NCI-H2107 treated with DMSO at 0.1 percent for 48 hours (cell line): ENCODE measurements at regions not wholly inside any gene's neighbourhood (a gene's known extent, or its start where the extent isn't known, plus 50 kb on each side); places are given as distances from the start of the nearest gene placed in this dataset.

Source experiments
- DNase-seq: peaks from one replicate; lab custom pipeline; 2025; ENCODE audit not compliant: unreplicated experiment; lab: John Stamatoyannopoulos, UW

DNA sequence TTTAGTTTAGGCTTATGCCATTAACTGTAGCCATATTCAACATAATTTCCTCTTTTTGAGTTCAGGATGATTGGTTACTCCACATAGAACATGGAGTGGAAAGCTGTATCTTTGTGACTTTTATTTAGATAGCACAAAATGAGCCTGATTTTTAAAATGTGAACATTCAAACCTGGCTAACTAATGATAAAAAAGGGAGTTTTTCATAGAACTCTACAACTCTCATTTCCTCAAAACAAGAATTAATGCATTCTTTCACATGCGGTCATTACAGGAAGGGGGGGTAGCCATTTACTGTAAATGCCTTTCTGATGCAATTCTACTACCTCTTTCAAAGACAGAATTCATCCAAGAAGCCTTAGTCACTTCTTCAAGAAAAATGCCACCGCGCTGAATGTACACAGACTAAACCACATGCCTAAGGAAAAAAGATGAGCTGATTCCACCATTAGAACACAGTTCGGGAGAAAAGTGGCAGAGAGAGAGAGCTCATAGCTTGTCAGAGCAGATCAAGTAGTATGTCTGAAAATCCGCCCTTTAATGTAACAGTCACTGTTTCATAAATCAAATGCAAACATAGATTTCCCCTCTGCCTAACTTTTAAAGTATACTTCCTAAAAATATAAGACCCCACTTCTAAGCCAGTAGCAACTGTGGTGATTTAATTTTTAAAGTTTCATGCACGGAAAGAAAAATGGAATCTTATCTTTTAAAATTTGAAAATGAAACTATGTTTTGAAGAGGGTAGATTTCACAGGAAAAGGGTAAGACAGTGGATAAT is 226.4 kb upstream of the KLF14 start:
- DNase-seq: no peak

DNA sequence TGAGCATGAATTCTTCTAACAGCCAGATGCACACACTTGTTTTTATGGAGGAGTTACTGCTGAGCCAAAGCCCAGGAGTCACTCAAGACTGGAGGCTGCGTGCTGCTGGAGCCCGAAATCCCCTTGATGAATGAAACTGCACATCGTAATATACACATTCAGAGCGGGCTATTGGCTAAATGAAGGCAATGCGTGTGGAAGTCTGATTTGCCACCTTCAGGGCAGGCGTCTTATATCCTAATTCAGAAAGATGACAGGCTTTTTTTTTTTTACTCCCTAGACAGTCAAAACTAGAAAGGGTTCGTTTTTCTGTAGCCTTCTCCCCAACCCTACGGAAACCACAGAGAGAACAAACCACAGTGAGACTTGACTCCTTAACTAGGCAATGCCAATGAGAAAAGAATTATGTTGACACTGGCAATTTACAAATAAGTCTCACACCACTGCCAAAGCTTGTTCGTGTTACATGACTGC is 227.2 kb upstream of the KLF14 start:
- no peak for DNase-seq

DNA sequence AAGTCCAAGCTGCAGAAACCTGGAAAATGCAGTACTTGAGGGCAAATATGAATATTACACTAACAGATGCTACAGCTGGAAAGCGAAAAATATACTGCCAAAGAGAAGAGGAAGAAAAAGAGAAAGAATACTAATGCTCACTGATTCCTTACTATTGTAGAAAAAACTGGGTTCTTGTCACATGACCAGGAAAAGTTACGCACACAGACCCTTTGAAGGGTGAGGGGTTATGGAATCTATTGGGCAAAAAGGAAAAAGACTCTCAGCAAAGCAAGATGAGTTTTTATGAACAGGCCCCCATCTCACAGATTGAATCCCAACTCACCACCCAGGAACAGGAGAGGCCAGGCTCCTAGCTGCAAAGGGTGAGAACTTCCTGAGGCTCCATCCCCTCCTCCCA is 228.1 kb upstream of the KLF14 start:
- no peak for DNase-seq

DNA sequence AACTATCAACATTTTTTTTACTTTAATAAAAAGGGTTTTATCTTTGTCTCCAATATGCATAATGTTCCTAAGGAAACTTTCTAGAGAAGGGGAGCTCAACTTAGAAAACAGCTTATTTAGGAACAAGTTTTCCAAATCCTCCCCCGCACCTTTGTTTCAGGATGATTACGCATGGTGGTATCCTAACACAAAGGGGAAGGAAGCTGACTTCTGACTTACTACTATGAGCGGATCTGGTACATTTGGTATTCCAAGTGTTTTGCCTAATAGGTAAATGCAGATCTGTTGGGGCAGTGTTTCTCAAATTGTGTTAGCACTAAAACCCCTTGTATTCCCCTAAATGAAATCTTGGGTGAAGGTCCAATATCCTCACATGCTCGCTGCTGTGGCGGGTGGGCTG is 229.3 kb upstream of the KLF14 start:
- DNase-seq: no peak

DNA sequence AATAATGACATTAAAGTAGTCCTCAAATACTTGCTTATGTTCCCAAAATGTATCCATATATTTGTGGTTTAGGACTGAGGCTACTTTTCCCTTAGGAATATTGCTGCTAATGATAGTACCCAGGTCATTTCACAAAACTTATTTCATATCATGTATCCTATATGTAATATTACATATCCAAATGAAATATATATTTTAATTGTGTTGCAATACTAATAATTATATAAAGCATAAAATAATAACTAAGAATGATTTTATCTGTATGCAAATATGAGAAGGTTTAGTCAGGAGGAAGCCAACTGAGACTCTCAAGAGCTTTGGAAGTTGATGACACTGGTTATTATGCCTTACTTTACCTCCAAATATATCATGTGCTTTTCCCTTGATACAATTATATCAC is 231.5 kb upstream of the KLF14 start:
- no peak for DNase-seq

DNA sequence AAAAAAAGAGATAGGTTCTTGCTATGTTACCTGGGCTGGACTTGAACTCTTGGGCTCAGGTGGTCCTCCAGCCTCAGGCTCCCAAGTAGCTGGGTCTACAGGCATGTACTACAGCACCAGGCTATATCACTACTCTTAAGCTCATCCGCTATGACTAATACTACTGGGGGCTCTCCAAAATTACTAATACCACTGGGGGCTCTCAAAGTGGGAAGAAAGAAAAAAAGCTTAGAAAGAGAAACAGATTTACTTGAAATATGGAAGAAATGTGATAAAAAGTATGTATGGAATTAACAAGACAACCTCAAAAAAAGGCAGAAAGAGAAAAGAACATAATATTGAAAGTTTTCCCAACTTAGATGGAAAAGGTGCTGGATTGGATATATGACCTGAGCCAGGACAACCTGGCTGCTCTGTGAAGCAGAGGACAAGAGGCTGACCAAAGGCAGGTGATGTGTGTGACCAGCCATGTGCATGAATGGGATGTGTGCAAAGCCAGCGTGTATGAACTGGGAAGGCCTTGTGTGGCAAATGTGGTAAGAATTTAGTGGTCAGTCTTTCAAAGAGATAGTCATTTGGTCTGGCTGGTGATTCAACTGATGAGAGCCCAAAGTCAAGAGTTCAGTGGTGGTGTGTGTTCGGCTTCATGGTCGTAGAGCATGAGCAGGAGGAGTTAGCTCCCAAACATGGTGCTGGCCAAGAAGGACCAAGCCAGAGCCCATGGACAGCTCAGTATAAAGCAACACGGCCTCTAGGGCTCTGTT is 232.4 kb upstream of the KLF14 start:
- no peak for DNase-seq

DNA sequence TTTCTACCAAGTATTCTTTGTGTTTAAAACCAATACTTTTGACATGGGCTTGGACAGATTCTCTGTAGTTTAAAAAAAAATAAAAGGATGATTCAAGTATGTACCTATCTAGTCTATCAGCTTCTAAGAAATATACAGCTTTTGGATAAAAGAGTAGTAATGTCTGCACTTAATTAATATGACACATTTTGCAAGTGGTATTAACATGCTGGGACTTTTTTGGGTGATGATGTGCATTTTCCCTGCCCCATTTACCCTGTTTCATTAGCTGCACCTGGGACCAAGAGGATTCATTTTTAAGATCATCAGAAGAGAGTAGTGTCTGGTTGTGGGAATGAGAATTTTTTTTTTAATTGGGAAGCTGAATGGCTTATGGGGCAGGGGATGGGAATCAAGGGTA is 236.2 kb upstream of the KLF14 start:
- DNase-seq: no peak

DNA sequence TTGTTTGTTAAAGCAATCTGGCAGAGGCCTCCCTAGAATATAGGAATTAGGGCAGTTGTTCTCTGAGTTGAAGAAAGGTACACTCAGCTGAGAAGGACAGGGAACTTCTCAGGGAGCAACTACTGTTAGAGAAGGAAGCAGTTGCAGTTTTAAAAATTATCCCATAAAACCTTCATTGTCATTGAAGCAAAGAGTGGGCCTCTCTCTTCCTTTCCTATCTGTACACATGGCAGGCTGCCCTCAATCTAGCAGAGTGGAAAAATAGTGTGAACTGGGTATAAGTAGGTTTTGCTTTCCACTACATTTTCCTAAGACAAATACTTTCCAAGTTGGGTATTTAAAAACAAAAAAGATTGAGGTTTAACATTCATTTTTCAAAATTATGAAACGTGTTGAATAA is 236.7 kb upstream of the KLF14 start:
- DNase-seq: no peak

DNA sequence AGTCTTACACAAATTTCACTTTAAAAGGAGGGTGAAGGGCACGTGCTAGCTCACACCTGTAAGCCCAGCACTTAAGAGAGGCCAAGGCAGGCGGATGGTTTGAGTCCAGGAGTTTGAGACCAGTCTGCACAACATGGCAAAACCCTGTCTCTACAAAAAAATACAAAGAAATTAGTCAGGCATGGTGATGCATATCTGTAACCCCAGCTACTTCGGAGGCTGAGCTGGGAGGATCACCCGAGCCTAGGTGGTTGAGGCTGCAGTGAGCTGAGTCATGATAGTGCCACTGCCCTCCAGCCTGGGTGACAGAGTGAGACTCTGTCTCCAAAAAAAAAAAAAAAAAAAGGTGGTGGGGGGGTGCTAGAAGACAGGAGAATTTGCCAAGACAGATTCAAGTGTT is 237.3 kb upstream of the KLF14 start:
- DNase-seq: no peak

DNA sequence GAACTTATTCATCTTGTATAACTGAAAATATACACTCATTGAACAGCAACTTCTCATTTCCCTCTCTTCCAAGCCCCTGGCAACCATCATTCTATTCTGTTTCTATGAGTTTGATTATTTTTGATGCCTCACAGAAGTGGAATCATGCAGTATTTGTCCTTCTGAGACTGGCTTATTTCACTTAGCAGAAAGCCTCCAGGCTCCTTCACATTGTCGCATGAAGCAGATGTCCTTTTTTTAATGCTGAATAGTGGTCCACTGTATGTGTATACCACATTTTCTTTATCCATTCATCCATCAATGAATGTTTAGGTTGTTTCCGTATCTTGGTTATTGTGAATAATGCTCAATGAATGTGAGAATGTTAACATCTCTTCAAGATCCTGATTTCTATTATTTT is 238.2 kb upstream of the KLF14 start:
- DNase-seq: no peak

DNA sequence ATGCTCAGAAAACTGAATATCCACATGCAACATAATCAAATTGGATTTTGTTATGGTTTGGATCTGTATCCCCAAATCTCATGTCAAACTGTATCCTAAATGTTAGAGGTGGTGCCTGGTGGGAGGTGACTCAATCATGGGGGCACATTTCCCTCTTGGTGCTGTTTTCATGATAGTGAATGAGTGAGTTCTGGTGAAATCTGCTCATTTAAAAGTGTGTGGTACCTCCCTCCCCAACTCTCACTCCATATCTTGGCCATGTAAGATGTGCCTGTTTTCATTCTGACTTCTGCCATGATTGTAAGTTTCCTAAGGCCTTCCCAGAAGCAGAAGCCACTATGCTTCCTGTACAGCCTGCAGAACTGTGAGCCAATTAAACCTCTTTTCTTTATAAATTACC is 239.6 kb upstream of the KLF14 start:
- DNase-seq: no peak

DNA sequence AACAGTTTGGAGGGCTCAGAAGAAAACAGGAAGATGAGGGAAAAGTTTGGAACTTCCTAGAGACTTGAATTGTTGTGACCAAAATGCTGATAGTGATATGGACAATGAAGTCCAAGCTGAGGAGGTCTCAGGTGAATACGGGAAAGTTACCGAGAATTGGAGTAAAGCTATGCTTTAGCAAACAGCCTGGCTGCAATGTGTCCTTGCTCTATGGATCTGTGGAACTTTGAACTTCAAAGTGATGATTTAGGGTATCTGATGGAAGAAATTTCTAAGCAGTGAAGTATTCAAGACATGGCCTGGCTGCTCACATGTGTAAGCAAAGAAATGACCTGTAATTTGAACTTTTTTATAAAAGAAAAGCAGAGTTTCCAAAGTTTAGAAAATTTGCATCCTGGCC is 240.2 kb upstream of the KLF14 start:
- no peak for DNase-seq

DNA sequence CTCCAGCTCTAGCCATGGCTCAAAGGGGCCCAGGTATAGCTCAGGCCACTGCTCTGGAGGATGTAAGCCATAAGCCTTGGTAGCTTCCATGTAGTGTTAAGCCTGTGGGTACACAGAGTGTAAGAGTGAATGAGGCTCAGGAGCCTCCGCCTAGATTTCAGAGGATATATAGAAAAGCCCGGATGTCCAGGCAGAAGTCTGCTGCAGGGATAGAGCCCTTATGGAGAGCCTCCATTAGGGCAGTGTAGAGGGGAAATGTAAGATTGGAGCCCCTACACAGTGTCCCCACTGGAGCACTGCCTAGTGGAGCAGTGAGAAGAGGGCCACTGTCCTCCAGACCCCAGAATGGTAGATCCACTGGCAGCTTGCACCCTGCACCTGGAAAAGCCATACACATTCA is 240.8 kb upstream of the KLF14 start:
- no peak for DNase-seq

DNA sequence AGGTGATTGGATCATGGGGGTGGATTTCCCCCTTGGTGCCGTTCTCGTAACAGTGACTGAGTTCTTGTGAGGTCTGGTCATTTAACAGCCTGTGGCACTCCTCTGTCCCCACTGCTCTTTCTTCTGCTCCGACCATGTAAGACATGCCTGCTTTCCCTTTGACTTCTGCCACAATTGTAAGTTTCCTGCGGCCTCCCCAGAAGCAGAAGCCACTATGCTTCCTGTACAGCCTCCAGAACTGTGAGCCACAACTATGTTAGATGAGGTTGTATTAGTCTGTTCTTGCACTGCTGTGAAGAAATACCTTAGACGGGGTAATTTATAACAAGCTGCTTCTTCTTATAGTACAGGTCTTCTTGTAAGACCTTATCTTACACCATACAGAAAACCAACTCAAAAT is 241.7 kb upstream of the KLF14 start:
- DNase-seq: no peak

DNA sequence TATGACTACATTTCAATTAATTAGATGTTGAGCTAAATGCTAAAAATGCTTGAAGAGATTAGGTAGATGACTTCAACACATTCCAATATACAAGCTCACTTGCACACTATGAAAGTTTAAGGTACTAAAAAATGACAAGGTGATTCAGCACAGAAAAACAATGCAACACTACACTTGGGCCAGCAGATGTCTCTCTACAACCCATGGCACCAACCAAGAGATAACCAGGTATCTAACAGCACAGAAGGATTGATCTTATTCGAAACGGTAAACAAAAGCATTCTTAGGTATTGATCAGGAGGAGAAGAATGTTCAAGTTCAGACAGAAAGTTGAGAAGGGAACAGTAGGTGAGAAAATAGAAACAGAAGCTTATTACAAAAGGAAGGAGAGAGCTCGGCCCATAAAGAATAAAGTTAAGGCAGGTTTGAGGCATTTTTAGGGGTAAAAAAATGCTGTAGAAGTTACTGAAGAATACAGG is 248.2 kb upstream of the KLF14 start:
- DNase-seq: peak; percentile 51

DNA sequence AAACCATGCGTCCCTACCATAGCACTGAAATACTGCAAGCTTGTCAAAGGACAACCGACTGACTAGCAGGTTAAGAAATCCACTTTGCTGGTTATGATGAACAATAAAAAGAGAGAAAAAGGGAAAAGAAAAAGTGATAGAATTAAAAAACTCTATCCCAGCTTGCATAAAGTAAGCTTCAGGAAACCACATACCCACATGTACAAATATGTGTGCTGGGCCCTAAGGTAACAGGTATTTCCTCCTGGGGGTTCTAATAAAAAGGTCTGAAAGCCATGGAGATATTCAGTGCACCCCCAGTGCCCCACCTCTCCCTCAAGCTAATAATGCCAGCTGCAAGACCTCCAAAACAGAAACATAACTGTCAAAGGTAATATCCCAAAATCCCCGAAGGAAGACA is 248.6 kb upstream of the KLF14 start:
- DNase-seq: no peak

DNA sequence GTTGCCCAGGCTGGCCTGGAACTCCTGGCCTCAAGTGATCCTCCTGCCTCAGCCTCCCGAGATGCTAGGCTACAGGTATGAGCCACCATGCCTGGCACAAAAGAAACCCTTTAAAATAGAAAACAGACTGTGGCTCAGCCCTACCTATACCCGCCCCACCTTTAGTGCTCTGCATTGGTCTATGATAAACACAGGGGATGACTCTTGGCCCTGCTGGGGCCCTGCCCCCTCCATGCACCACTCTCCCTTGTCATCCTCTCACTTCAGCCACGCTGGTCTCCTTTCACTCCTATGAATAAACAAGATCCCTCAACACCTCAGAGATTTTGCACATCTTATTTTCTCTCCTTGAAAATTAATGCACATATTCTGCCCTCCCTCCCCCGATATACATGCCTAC is 251.4 kb upstream of the KLF14 start:
- DNase-seq: no peak

DNA sequence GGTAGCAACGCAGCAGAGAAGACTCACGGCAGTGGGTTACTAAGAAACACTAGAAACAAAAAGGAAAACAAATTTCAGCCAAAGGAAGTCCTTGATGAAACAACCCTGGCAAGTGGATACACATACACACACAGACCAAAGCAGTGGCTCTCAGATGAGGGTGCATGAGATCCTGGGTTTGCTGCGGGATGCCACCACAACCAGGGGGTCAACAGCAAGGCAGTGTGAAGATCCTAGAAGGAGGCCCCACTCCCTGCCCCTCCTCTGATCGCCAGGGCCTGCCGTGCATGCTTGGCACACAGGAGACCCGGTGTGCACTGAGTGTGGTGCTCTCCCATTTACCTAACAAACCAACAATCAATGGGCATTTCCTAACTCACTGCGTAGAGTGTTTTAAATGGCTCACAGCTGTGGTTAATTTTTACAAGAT is 252.3 kb upstream of the KLF14 start:
- DNase-seq: no peak

DNA sequence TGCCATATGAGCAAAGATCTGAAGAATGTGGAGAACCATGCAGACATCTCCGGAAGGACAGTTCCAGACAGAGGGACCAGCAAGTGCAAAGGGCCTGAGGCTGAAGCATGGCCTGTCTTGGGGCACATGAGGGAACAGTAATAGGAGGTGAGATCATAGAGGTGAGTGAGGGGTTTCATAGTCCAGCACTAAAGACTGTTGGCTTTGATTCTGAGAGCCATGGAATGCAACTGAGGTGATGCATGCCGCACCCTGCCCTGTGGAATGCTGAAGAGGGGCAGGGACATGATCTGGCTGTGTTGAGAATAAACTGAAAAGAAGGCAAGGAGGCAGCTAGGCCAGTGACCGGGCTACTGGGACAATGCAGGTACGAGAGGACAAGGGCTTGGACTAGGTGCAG is 253.1 kb upstream of the KLF14 start:
- no peak for DNase-seq

DNA sequence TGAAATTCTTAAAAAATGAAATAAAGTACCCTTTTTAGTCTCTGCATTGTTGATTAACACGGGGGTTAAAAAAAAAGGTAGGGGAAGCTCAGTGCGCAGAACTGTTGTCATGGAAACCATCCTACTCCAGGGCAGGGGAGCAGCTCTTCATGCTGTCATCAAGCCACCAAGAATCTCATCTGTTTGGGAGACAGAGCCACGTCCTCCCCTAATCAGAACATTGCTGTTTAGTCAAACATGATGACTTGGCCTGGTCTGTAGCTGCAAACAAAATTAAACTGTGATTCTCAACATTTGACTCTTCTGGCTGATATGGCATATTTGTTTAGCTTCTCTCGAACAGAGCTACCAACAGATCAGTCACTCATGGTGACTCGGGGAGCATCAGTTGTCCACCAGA is 254.4 kb upstream of the KLF14 start:
- DNase-seq: no peak

DNA sequence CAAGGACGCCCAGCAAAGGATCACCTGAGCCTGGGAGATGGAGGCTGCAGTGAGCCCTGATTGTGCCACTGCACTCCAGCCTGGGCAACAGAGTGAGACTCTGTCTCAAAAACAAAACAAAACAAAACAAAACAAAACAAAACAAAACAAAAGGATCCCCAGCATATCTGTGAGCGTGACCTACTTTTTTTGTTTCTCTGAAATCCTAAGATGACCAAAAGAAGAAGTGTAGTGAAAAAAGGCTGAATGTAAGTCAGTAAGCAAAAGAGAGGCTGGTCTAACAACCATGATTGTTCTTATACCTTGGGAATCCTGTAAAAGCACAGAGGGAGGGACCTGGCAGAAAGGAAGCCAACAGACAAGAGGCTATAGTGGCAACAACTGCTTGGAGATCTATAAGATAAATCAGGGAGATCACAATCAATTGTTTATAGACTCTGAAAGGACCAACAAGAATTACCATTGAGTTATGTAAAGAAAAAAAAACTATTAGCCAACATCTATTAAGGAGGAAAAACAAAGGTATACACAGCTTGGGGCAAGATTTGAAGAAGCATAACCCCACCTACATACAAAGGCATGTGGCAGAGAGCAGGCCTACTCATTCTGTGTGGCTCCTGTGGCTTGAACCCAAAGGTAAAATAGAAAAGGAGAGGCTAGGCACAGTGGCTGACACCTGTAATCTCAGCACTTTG is 255.2 kb upstream of the KLF14 start:
- no peak for DNase-seq
